HG03159 (cell line): ENCODE measurements at regions not wholly inside any gene's neighbourhood (a gene's known extent, or its start where the extent isn't known, plus 50 kb on each side); places are given as distances from the start of the nearest gene placed in this dataset.
"Not testable (repeated sequence)": the region's sequence is repeated elsewhere in the genome, so short reads cannot be mapped to it uniquely, and the experiment has no call there.

Experiments
- ATAC-seq: cut with Tn5 transposase; IDR thresholded peaks from one replicate; pipeline ENCODE4 v1.9.1; 2021; ENCODE audit warnings: mild to moderate bottlenecking, moderate library complexity; ENCODE audit not compliant: unreplicated experiment

- ATAC-seq, result no peak
These were observed 150.5 kb downstream of the UNC5CL start for GRCh38 chr6:40888456-40888990.

DNA sequence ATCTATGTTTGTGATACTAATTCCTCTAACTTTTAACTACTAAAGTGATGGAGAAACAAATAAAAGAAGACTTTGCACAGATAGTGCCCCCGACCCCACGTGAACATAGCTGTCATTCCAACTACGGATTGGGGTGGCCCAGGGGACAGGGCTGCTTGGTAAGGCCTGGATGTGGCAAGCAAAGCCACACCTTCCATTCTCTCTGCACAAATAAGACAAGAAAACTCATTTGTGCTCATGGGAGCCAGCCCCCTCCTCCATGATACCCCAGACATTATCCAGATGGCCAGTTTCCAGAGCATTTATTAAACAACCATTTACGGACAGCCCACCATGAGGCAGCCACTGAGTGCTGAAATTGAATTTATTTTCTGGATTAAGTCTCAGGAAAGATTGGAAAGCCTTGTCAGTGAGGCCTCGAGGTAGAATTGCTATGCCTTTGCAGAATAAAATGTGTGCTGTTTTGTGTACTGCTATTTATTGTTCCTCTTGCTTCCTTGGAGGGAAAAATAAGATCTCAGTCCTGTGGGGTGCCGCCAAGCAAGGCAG, 151.2 kb downstream of the UNC5CL start:
- ATAC-seq, result no peak

- no peak for ATAC-seq
These were observed 151.8 kb downstream of the UNC5CL start for GRCh38 chr6:40887079-40887791.

- ATAC-seq, result no peak
These were observed 153.8 kb downstream of the UNC5CL start for GRCh38 chr6:40885139-40885774.

DNA sequence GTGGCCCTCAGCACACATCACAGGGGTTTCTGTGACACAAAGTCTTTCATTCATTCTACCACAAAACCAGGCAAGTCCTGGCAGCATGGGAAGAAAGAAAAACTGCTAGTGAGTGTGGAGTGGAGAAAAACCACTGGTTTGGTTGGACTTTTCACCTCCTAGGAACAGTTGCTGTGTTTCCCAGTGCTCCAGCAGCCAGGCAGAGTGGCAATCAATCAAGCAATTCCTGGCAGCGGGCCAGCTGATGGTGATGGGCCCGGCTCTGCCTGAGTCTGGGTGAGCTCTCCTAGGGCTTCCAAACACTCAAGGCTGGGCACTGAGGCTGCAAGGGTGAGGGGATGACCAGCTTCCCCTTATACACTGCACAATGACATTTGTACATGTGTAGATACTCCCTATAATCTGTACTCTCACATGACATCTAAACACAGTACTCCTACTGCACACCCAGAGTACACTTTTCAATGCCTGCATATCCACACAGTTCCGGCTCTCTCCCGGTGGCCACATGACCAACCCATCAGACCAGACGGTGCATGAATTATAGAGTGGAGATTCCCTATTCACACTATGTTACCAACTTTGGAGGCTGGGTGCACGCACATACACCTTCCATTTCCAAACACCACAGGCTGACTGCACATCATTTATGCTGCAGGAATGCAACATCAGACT, 156.6 kb downstream of the UNC5CL start:
- no peak for ATAC-seq

GRCh38 chr6:40881501-40881900, 157.5 kb downstream of the UNC5CL start:
- ATAC-seq, result no peak

- no peak for ATAC-seq
These were observed 158.1 kb downstream of the UNC5CL start for GRCh38 chr6:40880906-40881305.

DNA sequence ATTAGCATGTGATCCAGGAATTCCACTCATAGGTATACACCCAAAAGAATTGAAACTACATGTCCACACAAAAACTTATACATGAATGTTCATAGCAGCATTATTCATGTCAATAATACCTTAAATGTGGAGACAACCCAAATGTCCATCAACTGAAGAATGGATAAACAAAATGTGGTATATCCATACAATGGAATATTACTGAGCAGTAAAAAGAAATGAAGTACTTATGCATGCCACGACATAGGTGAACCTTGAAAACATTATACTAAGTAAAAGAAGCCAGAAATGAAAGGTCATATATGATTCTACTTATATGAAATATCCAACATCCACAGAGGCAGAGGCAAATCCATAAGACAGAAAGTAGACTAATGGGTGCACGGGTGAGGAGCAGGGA, 159.9 kb downstream of the UNC5CL start:
- ATAC-seq, result no peak

DNA sequence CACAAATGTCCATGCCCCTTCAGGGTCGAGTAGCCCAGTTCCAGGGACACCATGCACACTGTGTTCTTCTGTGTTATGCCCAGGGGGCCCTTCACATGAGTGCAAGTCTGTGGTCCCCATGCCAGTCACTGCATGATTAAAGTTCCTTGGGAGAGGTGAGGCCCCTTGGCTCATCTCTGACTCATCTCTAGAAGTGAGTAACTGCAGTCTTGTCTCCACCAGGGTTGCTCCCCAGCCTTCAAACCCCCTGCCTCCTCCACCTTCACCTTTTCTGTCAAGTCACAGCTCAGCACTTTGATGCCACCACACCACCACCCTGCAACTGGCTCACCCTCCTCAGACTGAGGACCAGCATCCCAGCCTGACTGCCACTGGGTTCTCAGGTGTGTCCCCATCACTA, 161.7 kb downstream of the UNC5CL start:
- no peak for ATAC-seq

DNA sequence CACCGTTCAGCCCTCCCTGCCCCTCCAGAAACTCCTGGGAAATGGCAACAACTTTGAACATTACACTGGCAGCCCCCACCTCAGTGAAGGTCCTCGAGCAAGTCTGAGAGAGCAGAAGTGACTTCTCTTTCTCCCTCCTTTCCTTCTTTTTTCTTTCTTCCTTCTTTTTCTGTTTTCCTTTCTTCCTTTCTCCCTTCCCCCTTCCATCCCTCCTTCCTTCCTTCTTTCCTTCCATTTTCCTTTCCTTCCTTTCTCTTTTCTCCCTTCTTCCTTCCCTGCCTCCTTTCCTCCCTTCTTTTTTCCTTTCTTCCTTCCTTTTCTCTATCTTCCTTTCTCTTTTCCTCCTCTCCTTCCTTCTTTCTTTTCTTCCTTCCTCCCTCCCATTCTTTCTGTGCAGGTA, 162.7 kb downstream of the UNC5CL start:
- ATAC-seq, result no peak

DNA sequence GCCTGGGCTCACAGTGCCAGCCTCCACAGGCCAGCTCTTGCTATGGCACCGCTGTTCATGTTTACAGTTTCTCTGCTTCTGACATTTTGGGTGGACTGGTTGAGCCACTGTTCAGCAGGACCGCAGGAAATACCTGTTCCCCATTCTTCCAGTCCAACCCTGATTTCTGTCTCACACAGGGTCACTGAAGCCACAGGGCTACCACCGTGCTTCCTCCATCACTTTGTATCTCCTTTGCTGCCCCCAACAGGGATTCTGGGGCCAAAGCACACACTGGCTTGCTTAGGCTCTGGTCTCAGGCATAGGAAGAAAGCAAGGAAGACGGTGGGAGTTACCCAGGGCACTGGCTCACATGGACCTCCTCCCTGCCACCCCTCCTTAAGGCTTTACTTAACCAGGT, 164.5 kb downstream of the UNC5CL start:
- ATAC-seq, result no peak

DNA sequence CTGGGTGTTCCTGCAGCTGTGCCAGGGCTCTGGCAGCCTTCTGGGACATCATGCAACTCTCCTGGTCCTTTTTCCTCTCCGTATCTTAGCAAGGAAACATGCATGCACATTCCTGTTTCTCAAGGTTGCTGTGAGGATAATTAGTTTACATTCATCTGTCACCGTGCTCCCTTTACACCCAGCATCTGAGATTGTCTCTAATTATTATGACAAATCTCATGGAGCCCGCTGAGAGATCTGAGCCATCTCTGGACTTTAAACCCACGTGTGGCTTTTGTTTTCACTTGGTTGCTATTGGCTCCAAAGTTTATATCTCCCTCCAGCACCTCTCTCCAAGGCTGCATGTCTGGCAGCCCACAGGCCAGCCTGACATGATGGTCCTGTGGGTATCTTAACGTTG, 167.6 kb downstream of the UNC5CL start:
- ATAC-seq, result no peak

DNA sequence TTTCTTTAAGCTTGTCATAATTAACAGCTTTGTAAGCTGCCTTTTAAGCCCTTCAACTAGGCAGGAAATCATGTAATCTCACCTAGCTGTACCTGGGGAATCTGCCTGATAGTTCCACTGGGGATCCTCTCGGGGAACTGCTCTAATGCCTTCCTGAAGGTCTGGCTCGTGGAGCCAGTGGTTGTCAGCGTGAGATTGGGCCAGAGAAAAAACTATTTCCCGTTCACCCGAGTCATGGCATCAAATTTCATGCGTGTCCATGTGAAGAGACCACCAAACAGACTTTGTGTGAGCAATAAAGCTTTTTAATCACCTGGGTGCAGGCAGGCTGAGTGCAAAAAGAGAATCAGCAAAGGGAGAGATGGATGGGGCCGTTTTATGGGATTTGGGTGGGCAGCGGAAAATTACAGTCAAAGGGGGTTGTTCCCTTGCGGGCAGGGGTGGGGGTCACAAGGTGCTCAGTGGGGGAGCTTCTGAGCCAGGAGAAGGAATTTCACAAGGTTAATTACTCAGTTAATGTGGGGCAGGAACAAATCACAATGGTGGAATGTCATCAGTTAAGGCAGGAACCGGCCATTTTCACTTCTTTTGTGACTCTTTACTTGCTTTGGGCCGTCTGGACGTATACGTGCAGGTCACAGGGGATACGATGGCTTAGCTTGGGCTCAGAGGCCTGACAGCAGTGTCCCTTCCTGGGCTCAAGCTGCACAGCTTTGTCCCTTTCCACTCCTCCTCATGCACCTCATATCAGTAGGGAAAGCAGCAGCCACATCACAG, 170.7 kb downstream of the UNC5CL start:
- ATAC-seq, result not testable (repeated sequence)

- ATAC-seq, result not testable (repeated sequence)
These were observed 171.5 kb downstream of the UNC5CL start for GRCh38 chr6:40867527-40867926.

- not testable (repeated sequence) for ATAC-seq
These were observed 173.8 kb downstream of the UNC5CL start for GRCh38 chr6:40865259-40865658.

DNA sequence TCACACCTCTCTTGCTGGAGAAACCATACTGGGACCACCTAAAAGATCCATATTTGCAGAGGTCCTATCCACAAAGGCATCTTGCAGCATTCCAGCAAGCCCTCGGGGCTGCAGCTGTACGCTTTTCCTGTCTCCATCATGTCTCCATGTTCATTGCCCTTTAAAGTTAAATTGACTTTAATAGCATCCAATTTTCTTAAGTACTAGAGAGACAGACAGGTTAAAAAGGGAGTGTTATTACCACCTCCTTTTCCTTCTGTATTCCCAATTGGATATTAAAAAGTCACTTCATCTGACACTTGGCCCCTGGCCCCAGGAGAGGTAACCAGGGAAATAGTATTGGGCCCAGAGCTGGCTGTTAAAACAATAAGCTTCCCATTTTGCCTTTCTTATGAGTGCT, 178.6 kb downstream of the UNC5CL start:
- ATAC-seq, result no peak

DNA sequence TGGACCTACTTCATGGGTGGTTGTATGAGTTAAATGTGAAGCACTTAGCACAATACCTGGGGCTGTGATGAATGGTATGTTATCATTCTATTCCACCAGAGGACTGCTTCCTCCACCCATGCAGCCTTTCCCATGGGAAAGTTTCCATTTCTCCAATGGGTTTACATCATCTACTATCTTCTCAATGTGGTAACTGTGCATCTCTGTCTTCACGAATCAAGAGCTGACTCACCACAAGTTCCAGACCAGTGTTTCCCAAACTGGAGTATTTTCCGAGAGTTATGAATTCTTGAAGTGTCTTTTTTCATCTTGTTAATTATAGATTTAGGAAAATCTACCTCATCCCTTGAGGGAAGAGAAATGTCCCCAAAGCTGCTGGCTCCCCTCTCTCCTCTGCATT, 182.8 kb downstream of the UNC5CL start:
- no peak for ATAC-seq

DNA sequence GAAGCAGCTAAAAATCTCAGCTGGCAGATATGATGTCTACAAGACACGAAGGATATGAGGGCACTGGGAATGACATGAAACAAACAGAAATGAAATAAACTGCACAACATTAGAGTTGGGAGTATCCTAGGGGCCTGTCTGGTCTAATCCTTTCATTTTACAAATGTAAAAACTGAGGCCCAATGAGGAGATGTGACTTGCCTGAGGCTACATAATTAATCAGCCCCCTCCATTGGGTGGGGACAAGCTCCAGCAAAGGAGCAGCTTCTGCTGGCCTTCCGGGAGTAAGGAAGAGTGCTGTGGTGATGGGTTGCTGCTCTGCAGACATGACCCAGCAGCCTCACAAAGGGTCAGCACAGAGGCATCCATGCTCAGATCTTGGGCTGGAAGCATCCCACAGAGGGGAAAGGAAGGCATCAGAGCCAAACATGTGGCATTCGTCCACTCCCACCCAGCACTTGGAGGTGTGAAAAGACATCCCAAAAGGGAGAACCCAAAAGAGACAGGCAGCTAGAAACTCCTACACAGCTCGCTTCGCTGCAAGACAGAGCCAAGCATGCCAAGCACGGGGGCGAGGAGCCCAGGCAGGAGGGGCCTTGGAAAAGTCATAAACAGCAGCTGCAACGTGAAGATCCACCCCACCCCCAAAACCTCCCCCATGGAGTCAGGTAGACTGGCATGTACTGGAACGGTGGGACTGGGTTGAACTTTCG, 183.7 kb downstream of the UNC5CL start:
- no peak for ATAC-seq

- no peak for ATAC-seq
These were observed 184.4 kb downstream of the UNC5CL start for GRCh38 chr6:40854592-40854991.

DNA sequence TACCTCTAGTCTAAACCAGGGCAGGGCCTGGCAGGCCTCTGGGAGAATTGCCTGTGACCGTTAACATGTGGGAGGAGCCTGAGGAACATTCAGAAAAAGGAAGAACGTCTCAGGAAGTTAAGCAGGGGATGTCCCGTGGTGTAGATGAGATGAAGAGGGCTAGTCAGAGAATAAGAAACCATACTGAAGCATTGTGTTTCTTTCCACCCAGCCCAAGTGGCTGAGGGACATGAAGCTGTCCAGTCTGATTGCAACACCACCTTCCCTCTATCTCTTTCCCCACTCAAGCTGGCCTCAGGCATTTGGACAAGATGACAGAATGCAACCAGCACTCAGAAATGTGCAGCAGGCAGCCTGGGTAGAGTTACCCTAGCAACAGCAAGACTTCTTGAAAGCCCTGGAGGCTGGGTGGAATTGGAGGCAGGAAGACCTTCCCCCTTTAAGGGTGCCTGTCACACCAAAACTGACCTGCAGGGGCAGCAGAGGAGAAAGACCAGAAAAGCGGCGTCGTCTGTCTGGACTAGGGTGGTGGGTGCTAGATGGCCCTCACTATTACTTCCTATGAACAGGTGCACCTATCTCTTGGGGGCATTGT, 186.1 kb downstream of the UNC5CL start:
- no peak for ATAC-seq
